ENCODE measurements at regions not wholly inside any gene's neighbourhood (a gene's known extent, or its start where the extent isn't known, plus 50 kb on each side); places are given as distances from the start of the nearest gene placed in this dataset.

DNA sequence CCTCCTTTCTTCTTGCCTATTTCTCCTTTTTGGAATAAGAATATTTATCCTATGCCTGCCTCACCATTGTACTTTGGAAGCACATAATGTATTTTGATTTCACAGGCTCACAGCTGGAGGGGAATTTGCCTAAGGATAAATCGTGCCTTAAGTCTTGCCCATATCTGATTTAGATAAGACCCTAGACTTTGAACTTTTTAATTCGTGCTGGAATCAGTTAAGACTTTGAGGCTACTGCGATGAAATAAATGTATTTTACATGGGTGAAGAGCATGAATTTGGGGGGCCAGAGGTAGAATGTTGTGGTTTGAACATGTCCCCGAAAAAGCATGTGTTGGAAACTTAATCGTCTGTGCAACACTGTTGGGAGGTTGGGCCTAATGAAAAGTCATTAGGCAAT is 648.8 kb downstream of the EPHA7 start:
- no peak for DNase-seq
- H3K4me1 ChIP-seq = no peaks in the 10 kb centered on the region
- no peaks in the 10 kb centered on the region for H3K27me3 ChIP-seq
- WGBS, 2 donors = 75 to 78% methylated on average over 5 of the region's 5 CpGs
- no peak for TF ChIP-seq POLR2A (IDR thresholded peaks at IDR 0.05)
- TF ChIP-seq EP300 (IDR thresholded peaks at IDR 0.05) = no peak
- TF ChIP-seq POLR2AphosphoS5 (IDR thresholded peaks at IDR 0.05) = no peak
- TF ChIP-seq, protein P1, sequence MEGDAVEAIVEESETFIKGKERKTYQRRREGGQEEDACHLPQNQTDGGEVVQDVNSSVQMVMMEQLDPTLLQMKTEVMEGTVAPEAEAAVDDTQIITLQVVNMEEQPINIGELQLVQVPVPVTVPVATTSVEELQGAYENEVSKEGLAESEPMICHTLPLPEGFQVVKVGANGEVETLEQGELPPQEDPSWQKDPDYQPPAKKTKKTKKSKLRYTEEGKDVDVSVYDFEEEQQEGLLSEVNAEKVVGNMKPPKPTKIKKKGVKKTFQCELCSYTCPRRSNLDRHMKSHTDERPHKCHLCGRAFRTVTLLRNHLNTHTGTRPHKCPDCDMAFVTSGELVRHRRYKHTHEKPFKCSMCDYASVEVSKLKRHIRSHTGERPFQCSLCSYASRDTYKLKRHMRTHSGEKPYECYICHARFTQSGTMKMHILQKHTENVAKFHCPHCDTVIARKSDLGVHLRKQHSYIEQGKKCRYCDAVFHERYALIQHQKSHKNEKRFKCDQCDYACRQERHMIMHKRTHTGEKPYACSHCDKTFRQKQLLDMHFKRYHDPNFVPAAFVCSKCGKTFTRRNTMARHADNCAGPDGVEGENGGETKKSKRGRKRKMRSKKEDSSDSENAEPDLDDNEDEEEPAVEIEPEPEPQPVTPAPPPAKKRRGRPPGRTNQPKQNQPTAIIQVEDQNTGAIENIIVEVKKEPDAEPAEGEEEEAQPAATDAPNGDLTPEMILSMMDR (IDR thresholded peaks at IDR 0.05) = no peak
- no peak for ATAC-seq (ENCODE audit: low FRiP score in 2 of 2)
- H3K27ac ChIP-seq = no peak overlapping the region
- H3K36me3 ChIP-seq = no peaks in the 10 kb centered on the region
- no peak overlapping the region for H3K4me3 ChIP-seq
- no peaks in the 10 kb centered on the region for H3K9me3 ChIP-seq

DNA sequence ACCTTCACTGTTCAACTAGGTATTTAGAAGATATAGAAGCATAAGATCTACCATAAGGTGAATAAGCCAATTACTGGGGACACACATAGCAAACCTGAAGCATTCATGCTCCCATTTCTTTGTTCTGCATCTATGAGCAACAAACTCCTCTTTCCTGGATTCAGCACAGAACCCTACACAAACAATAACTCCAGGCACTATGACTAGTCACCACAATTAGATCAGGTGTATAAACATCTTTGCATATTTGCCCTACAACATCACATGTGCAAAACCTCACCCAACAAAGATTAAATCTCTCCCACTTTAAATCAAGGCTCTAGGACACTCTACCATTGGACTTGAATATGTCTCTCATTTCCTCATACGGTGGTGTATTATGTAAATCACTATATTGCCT is 652.3 kb downstream of the EPHA7 start:
- no peak for ATAC-seq (ENCODE audit: low FRiP score in 2 of 2)

DNA sequence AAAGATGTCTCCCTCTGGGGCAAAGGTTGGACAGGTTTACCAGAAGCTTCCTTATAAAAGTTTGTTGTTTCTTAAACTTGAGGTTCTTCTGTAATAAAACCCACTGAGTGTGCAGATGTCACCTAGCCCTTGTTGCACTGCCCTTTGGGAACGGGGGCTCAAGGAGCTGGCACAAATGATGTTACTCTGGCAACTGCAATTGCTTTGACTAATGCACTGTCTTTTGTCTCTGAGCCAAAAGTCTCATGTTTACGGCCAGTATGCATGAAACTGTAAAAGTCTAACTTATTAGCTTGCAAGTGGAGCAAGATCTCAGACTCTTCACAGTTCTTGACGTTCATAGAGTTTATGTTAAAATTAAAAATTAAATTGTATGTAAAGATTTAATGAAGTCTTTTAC is 655.7 kb downstream of the EPHA7 start:
- no peaks in the 10 kb centered on the region for H3K27me3 ChIP-seq
- no peak overlapping the region for H3K4me3 ChIP-seq
- no peak overlapping the region for H3K27ac ChIP-seq
- no peak for DNase-seq
- 69 to 72% methylated on average over 3 of the region's 3 CpGs for WGBS, 2 donors
- no peaks in the 10 kb centered on the region for H3K36me3 ChIP-seq
- no peaks in the 10 kb centered on the region for H3K4me1 ChIP-seq
- no peaks in the 10 kb centered on the region for H3K9me3 ChIP-seq
- no peak for TF ChIP-seq POLR2A (IDR thresholded peaks at IDR 0.05)
- no peak for TF ChIP-seq EP300 (IDR thresholded peaks at IDR 0.05)
- no peak for TF ChIP-seq POLR2AphosphoS5 (IDR thresholded peaks at IDR 0.05)
- TF ChIP-seq, protein P1 (IDR thresholded peaks at IDR 0.05) = no peak
- ATAC-seq (ENCODE audit: low FRiP score in 2 of 2) = no peak

More for the DNA sequence above, 652.3 kb downstream of the EPHA7 start:
- Histone ChIP-seq H3K36me3 (no peaks in the 10 kb centered on the region), H3K4me1 (no peaks in the 10 kb centered on the region), H3K4me3 (no peak overlapping the region), H3K27me3 (no peaks in the 10 kb centered on the region), H3K27ac (no peak overlapping the region), H3K9me3 (no peaks in the 10 kb centered on the region)
- WGBS, 2 donors = 71 to 91% methylated on average over 1 of the region's 1 CpG
- DNase-seq = no peak
- TF ChIP-seq POLR2A (IDR thresholded peaks at IDR 0.05) (no peak), POLR2AphosphoS5 (IDR thresholded peaks at IDR 0.05) (no peak), EP300 (IDR thresholded peaks at IDR 0.05) (no peak)
- TF ChIP-seq, protein P1 (IDR thresholded peaks at IDR 0.05) = no peak

DNA sequence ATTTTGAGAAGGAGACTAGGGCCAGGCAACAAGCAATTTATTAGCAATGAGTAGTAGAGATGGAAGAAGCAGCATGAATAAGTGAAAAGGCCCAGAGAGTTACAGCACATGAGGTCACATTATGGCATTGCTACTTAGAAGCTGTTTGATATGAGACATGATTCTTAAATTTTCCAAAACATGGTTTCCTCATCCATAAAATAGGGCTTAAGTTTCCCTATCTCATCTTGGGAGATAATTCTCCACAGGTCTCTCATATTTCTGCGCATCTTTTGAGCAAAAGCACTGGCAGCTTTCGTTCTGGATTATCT is 656.1 kb downstream of the EPHA7 start:
- Histone ChIP-seq H3K27me3 (no peaks in the 10 kb centered on the region), H3K27ac (no peak overlapping the region), H3K9me3 (no peaks in the 10 kb centered on the region), H3K36me3 (no peaks in the 10 kb centered on the region), H3K4me3 (no peak overlapping the region), H3K4me1 (no peaks in the 10 kb centered on the region)
- ATAC-seq (ENCODE audit: low FRiP score in 2 of 2) (no peak), DNase-seq (no peak)
- no peak for TF ChIP-seq EP300 (IDR thresholded peaks at IDR 0.05)
- TF ChIP-seq POLR2AphosphoS5 (IDR thresholded peaks at IDR 0.05) = no peak
- no peak for TF ChIP-seq POLR2A (IDR thresholded peaks at IDR 0.05)
- TF ChIP-seq, protein P1 (IDR thresholded peaks at IDR 0.05) = no peak
- 73 to 85% methylated on average over 2 of the region's 2 CpGs for WGBS, 2 donors

DNA sequence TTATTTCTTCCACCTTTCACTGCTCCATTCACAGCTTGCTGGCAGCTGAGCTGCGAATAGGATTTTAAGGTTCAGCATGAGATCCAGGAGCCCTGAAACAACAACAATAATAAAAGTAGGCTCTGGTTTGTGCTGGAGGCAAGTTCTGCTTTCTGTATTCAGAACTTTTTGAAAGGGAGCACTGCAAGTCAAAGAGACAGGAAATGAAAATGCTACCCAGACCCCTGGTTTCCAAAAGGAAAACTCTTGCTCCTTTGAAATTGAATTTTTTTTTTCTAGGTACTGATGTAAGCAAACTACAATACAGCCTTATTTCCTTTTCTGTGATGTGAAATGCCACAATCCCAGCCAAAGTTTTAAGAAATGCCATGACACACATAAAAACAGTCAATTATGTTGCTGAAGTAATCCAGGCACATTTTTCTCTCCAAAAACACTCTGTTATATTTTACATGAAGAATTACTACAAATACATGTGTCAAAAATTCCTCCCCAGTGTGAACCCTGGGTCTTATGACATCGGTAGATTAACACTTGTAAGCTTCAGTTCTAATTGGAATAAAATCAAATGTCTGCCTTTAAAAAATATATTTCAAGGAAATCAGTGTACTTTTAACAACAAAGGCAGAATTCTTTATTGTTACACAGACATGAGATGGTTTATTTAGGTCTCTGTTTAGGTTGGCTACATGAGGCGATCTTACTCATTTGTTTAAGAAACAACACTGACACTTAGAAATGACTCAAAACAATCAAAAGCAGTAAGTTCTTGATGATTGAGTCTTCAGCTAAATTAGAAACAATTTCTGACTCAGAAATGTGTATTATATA is 656.7 kb downstream of the EPHA7 start:
- no peak overlapping the region for H3K27ac ChIP-seq
- TF ChIP-seq, protein P1 (IDR thresholded peaks at IDR 0.05) = no peak
- no peak for TF ChIP-seq POLR2AphosphoS5 (IDR thresholded peaks at IDR 0.05)
- TF ChIP-seq EP300 (IDR thresholded peaks at IDR 0.05) = no peak
- no peak for TF ChIP-seq POLR2A (IDR thresholded peaks at IDR 0.05)
- ATAC-seq (ENCODE audit: low FRiP score in 2 of 2) (no peak), DNase-seq (no peak)
- no peak overlapping the region for H3K4me3 ChIP-seq
- no peaks in the 10 kb centered on the region for H3K9me3 ChIP-seq
- no peaks in the 10 kb centered on the region for H3K27me3 ChIP-seq
- H3K36me3 ChIP-seq = no peaks in the 10 kb centered on the region
- 74 to 77% methylated on average over 3 of the region's 3 CpGs for WGBS, 2 donors
- H3K4me1 ChIP-seq = no peaks in the 10 kb centered on the region

All from upper lobe of left lung (tissue), 6 donors.